Calu3 (cell line): ENCODE measurements at regions not wholly inside any gene's neighbourhood (a gene's known extent, or its start where the extent isn't known, plus 50 kb on each side); places are given as distances from the start of the nearest gene placed in this dataset.

Experiments
- BruUV-seq: library from RNA; stranded (reverse); fragments of 400-500 nt; replicated peaks from 2 replicates; lab custom pipeline; 2021; lab: Mats Ljungman, UMichigan
- CTCF ChIA-PET: fragments of 300-600 bp; sonication (Branson Sonifier 250); formaldehyde crosslinking; loops from one replicate; lab custom pipeline; 2022; ENCODE audit warnings: antibody characterized with exemption; lab: Charles Lee
- DNase-seq: peaks from one replicate; pipeline ENCODE4 v3.0.0; 2022
- H3K27ac Mint-ChIP-seq: one replicate; pipeline ENCODE4 v1.8.0; 2022; ENCODE audit warnings: mixed read lengths; ENCODE audit not compliant: unreplicated experiment
- H3K27me3 Mint-ChIP-seq: one replicate; pipeline ENCODE4 v1.8.0; 2022; ENCODE audit warnings: mixed read lengths; ENCODE audit not compliant: unreplicated experiment
- H3K36me3 Mint-ChIP-seq: one replicate; pipeline ENCODE4 v1.8.0; 2022; ENCODE audit warnings: mild to moderate bottlenecking, moderate library complexity, mixed read lengths; ENCODE audit not compliant: insufficient read depth, unreplicated experiment
- H3K4me1 Mint-ChIP-seq: one replicate; pipeline ENCODE4 v1.8.0; 2022; ENCODE audit warnings: mild to moderate bottlenecking, low read depth, mixed read lengths; ENCODE audit not compliant: unreplicated experiment
- H3K4me3 Mint-ChIP-seq: one replicate; pipeline ENCODE4 v1.8.0; 2022; ENCODE audit warnings: mild to moderate bottlenecking, low read depth, moderate library complexity, mixed read lengths; ENCODE audit not compliant: unreplicated experiment
- H3K9me3 Mint-ChIP-seq: one replicate; pipeline ENCODE4 v1.8.0; 2022; ENCODE audit warnings: low read depth, mixed read lengths; ENCODE audit not compliant: unreplicated experiment
- intact Hi-C: fragments of 100-400 bp; cut with micrococcal nuclease; formaldehyde crosslinking; loops from one replicate; pipeline ENCODE4 v1.10.0; 2022; ENCODE audit not compliant: unreplicated experiment
- TF ChIP-seq, protein P1 (sequence below): fragments of 200-600 bp; IDR thresholded peaks from one replicate; pipeline ENCODE4 v1.8.0; 2022; ENCODE audit warnings: antibody characterized with exemption; ENCODE audit not compliant: unreplicated experiment

DNA sequence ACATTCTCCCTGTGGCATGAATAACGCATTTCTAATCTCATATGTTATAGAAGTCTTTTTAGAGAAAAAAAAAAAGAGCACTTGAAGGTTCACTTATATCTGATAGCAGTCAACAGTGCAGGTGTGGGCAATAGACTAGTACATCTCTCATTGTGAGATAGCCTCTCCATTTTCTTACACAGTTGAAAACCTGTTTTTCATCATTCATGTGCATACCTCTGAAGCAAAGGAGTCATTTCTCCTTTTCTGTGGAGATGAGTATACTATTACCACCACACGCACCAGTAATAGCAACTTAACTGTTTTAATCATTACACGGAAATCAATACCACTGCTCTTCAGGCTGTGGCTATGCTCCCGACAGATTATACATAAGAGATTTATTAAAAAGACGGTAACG is 1653.3 kb upstream of the TMEFF2 start:
- no peaks in the 10 kb centered on the region for H3K36me3 Mint-ChIP-seq
- H3K4me3 Mint-ChIP-seq, result no peak overlapping the region
- peaks cover 3% of the 10 kb centered on the region for H3K9me3 Mint-ChIP-seq
- H3K4me1 Mint-ChIP-seq, result peaks cover 24% of the 10 kb centered on the region
- CTCF ChIA-PET, result no interaction called here
- H3K27ac Mint-ChIP-seq, result peak overlapping the region; percentile 67
- no TSS peak for BruUV-seq
- H3K27me3 Mint-ChIP-seq, result no peaks in the 10 kb centered on the region
- TF ChIP-seq, protein P1, sequence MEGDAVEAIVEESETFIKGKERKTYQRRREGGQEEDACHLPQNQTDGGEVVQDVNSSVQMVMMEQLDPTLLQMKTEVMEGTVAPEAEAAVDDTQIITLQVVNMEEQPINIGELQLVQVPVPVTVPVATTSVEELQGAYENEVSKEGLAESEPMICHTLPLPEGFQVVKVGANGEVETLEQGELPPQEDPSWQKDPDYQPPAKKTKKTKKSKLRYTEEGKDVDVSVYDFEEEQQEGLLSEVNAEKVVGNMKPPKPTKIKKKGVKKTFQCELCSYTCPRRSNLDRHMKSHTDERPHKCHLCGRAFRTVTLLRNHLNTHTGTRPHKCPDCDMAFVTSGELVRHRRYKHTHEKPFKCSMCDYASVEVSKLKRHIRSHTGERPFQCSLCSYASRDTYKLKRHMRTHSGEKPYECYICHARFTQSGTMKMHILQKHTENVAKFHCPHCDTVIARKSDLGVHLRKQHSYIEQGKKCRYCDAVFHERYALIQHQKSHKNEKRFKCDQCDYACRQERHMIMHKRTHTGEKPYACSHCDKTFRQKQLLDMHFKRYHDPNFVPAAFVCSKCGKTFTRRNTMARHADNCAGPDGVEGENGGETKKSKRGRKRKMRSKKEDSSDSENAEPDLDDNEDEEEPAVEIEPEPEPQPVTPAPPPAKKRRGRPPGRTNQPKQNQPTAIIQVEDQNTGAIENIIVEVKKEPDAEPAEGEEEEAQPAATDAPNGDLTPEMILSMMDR, result no peak
- intact Hi-C loops, result no loop called here
- DNase-seq, result no peak

DNA sequence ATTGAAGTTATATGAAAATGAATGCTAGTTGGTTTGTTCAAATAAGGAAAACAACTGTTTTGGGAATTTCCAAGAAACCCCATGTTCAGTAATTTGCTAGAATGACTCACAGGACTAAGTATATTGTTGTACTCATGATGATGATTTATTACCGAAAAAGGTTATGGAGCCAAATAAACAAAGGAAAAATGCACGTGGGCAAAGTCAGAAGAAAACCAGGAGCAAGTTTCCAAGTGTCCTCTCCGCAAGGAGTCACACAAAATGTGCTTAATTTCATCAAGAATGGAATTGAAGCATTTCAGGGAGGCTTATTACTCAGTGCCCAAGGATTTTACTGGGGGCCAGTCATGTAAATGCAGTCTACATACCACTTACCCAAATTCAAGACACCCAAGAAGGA is 1652.4 kb upstream of the TMEFF2 start:
- CTCF ChIA-PET, result no interaction called here
- BruUV-seq, result no TSS peak
- Mint-ChIP-seq H3K27ac (peak overlapping the region; percentile 51), H3K4me1 (peaks cover 24% of the 10 kb centered on the region), H3K27me3 (no peaks in the 10 kb centered on the region), H3K4me3 (no peak overlapping the region), H3K9me3 (peaks cover 3% of the 10 kb centered on the region), H3K36me3 (no peaks in the 10 kb centered on the region)
- intact Hi-C loops, result no loop called here
- no peak for DNase-seq
- TF ChIP-seq, protein P1, result no peak

DNA sequence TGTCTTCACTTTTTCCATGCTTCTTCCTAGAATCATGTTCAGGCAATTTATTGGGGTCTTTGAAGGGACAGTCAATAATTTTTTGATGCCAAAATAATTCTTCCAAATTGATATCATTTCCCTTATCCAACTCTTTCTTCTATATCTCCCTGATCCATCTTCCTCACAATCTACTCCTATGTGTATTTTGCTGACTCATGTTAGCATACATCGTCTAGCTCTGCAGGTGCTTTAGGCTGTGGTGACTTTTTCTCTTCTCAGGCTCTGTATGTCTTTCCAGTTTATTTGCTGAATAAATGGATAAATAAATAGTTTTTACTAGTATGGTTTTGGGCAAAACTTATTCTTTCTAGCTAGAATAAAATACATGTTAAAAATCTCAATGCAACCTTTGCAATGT is 1650.9 kb upstream of the TMEFF2 start:
- H3K4me1 Mint-ChIP-seq, result peaks cover 24% of the 10 kb centered on the region
- peaks cover 3% of the 10 kb centered on the region for H3K9me3 Mint-ChIP-seq
- H3K4me3 Mint-ChIP-seq, result no peak overlapping the region
- intact Hi-C loops, result no loop called here
- CTCF ChIA-PET, result no interaction called here
- BruUV-seq, result no TSS peak
- TF ChIP-seq, protein P1, result no peak
- no peak overlapping the region for H3K27ac Mint-ChIP-seq
- H3K36me3 Mint-ChIP-seq, result no peaks in the 10 kb centered on the region
- DNase-seq, result no peak
- no peaks in the 10 kb centered on the region for H3K27me3 Mint-ChIP-seq

DNA sequence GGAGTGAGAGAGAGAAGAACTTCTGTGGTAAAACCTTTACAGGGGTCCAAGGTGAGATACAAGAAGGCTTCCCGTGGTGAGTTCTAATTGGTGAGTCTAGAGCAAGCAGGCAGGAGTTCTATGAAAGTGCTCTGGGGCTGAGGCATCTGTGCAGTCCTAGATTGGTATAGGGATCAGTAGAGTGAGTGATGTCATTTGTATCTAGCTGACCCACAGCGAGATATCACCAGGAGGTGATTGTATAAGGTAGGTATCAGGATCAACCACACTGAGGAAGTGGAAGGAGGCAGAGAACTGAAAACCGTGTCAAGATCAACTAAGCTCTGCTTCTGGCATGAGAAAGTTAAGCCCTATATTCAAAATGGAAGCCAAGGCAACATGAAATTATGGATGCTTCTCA is 1648.9 kb upstream of the TMEFF2 start:
- Mint-ChIP-seq H3K27me3 (no peaks in the 10 kb centered on the region), H3K4me1 (peaks cover 24% of the 10 kb centered on the region), H3K4me3 (no peak overlapping the region), H3K36me3 (no peaks in the 10 kb centered on the region), H3K9me3 (peaks cover 3% of the 10 kb centered on the region), H3K27ac (no peak overlapping the region)
- CTCF ChIA-PET, result no interaction called here
- BruUV-seq, result no TSS peak
- DNase-seq, result no peak
- TF ChIP-seq, protein P1, result no peak
- intact Hi-C loops, result no loop called here
